ENCODE measurements at regions not wholly inside any gene's neighbourhood (a gene's known extent, or its start where the extent isn't known, plus 50 kb on each side); places are given as distances from the start of the nearest gene placed in this dataset.

- no peak overlapping the region for H3K4me3 ChIP-seq
- no peak for DNase-seq (ENCODE audit: low spot score)
- TF ChIP-seq, protein P1, sequence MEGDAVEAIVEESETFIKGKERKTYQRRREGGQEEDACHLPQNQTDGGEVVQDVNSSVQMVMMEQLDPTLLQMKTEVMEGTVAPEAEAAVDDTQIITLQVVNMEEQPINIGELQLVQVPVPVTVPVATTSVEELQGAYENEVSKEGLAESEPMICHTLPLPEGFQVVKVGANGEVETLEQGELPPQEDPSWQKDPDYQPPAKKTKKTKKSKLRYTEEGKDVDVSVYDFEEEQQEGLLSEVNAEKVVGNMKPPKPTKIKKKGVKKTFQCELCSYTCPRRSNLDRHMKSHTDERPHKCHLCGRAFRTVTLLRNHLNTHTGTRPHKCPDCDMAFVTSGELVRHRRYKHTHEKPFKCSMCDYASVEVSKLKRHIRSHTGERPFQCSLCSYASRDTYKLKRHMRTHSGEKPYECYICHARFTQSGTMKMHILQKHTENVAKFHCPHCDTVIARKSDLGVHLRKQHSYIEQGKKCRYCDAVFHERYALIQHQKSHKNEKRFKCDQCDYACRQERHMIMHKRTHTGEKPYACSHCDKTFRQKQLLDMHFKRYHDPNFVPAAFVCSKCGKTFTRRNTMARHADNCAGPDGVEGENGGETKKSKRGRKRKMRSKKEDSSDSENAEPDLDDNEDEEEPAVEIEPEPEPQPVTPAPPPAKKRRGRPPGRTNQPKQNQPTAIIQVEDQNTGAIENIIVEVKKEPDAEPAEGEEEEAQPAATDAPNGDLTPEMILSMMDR (IDR thresholded peaks at IDR 0.05): no peak
- peak overlapping the region; percentile 32 to 73 for H3K27ac ChIP-seq
These were observed 106.7 kb upstream of the LIMCH1 start for GRCh38 chr4:41431276-41431675.

DNA sequence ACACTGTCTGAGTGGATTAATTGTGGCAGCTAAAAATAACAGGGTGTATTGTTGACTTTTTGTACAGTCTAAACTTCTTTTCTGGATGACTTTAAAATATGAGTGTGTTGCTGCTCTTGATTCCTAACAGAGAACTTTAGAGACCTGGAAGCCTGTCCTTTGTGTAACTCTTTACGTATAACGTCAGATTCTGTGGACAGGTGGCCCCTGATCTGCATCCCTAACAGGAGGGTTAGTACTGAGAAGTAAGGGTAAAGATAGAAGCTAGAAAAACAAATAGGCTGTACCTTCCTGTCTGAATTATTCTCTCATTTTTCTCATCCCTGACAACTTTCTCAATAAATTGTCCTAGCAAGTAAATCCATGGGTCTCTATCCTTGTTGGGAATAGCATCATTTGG lies 105.7 kb upstream of the LIMCH1 start:
- H3K27ac ChIP-seq: peak overlapping the region; percentile 17 to 55
- no peak for DNase-seq (ENCODE audit: low spot score)

GRCh38 chr4:41432881-41433280 lies 105.1 kb upstream of the LIMCH1 start:
- H3K4me3 ChIP-seq: no peak overlapping the region
- no peak overlapping the region for H3K27ac ChIP-seq
- DNase-seq (ENCODE audit: low spot score): no peak
- TF ChIP-seq, protein P1 (IDR thresholded peaks at IDR 0.05): no peak

More for the DNA sequence above, 105.7 kb upstream of the LIMCH1 start:
- TF ChIP-seq, protein P1 (IDR thresholded peaks at IDR 0.05): no peak
- no peak overlapping the region for H3K4me3 ChIP-seq

- no peak for DNase-seq (ENCODE audit: low spot score)
- TF ChIP-seq, protein P1 (IDR thresholded peaks at IDR 0.05): no peak
- Histone ChIP-seq H3K27ac (no peak overlapping the region), H3K4me3 (no peak overlapping the region)
These were observed 104.6 kb upstream of the LIMCH1 start for GRCh38 chr4:41433361-41433760.

DNA sequence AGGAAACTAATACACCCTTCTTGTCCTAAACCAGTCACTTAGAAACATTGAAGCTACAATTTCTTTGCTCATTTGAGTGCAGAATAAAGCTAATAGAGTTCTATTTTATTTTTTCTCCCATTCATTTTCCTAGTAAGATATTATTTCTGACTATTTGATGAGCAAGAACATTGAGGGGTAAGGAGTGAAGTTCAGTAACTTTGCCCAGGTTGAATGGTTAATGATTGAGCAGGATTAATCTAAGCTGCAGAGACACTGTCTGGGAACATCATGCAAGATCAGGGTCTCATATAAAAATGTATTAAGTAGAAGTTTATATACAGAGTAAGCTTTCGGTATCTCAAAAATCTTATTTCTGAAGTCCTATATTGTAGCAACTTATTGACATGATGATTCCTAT lies 102.4 kb upstream of the LIMCH1 start:
- TF ChIP-seq, protein P1 (IDR thresholded peaks at IDR 0.05): no peak
- Histone ChIP-seq H3K4me3 (no peak overlapping the region), H3K27ac (no peak overlapping the region)

DNA sequence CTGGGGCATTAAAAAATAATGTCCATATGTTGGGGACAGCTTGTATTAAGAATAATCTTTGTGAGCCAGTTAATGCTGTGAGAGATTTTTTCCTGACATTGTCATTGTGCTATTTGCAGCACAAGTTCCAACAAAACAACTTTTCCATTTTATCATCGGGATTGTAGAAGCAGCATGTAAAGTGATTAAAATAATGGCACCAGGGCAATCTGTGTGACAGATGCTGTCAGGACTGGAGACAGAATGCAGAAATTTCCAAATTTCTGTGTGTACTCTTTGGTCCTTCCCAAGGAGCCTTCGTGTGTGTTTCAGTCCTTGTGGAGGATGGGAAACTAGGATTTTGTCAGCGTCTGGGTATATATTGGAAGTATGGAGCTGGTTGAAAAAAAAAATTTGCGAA lies 101.5 kb upstream of the LIMCH1 start:
- DNase-seq (ENCODE audit: low spot score): no peak
- Histone ChIP-seq H3K27ac (peak overlapping the region in 1 of 2 donors; percentile 49), H3K4me3 (no peak overlapping the region)
- TF ChIP-seq, protein P1 (IDR thresholded peaks at IDR 0.05): no peak

More for the DNA sequence above, 102.4 kb upstream of the LIMCH1 start:
- DNase-seq (ENCODE audit: low spot score): no peak

- no peak for DNase-seq (ENCODE audit: low spot score)
- TF ChIP-seq, protein P1 (IDR thresholded peaks at IDR 0.05): no peak
- peak overlapping the region; percentile 19 for H3K27ac ChIP-seq
These were observed 100.8 kb upstream of the LIMCH1 start for GRCh38 chr4:41437111-41437536.

More at GRCh38 chr4:41437111-41437536, 100.8 kb upstream of the LIMCH1 start:
- H3K4me3 ChIP-seq: no peak overlapping the region

Measured in coronary artery (tissue), 2 donors.